ENCODE measurements at regions not wholly inside any gene's neighbourhood (a gene's known extent, or its start where the extent isn't known, plus 50 kb on each side); places are given as distances from the start of the nearest gene placed in this dataset.

- no peak for TF ChIP-seq POLR2A (IDR thresholded peaks at IDR 0.05)
- TF ChIP-seq, protein P1, sequence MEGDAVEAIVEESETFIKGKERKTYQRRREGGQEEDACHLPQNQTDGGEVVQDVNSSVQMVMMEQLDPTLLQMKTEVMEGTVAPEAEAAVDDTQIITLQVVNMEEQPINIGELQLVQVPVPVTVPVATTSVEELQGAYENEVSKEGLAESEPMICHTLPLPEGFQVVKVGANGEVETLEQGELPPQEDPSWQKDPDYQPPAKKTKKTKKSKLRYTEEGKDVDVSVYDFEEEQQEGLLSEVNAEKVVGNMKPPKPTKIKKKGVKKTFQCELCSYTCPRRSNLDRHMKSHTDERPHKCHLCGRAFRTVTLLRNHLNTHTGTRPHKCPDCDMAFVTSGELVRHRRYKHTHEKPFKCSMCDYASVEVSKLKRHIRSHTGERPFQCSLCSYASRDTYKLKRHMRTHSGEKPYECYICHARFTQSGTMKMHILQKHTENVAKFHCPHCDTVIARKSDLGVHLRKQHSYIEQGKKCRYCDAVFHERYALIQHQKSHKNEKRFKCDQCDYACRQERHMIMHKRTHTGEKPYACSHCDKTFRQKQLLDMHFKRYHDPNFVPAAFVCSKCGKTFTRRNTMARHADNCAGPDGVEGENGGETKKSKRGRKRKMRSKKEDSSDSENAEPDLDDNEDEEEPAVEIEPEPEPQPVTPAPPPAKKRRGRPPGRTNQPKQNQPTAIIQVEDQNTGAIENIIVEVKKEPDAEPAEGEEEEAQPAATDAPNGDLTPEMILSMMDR (IDR thresholded peaks at IDR 0.05): no peak
- WGBS, 2 donors: 87 to 89% methylated on average over 4 of the region's 4 CpGs
- H3K4me3 ChIP-seq (ENCODE audit: low read depth, poor library complexity, severe bottlenecking): no peak overlapping the region
- DNase-seq (ENCODE audit: low spot score in 2 of 2): no peak
- intact Hi-C loops (cut with DNase I; ENCODE audit: low total_unique reads): no loop called here
Measured at GRCh38 chr18:53686965-53687364, 537.5 kb downstream of the MBD2 start.

- H3K4me3 ChIP-seq (ENCODE audit: low read depth, poor library complexity, severe bottlenecking): no peak overlapping the region
- DNase-seq (ENCODE audit: low spot score in 2 of 2): no peak
- TF ChIP-seq, protein P1 (IDR thresholded peaks at IDR 0.05): no peak
- TF ChIP-seq POLR2A (IDR thresholded peaks at IDR 0.05): no peak
- 68 to 78% methylated on average over 2 of the region's 2 CpGs for WGBS, 2 donors
- intact Hi-C loops (cut with DNase I; ENCODE audit: low total_unique reads): no loop called here
Measured at GRCh38 chr18:53682796-53683195, 541.7 kb downstream of the MBD2 start.

GRCh38 chr18:53677480-53677879, 547.0 kb downstream of the MBD2 start:
- 85 to 94% methylated on average over 1 of the region's 1 CpG for WGBS, 2 donors
- intact Hi-C loops (cut with DNase I; ENCODE audit: low total_unique reads): no loop called here
- no peak for DNase-seq (ENCODE audit: low spot score in 2 of 2)
- TF ChIP-seq POLR2A (IDR thresholded peaks at IDR 0.05): no peak
- TF ChIP-seq, protein P1 (IDR thresholded peaks at IDR 0.05): no peak
- no peak overlapping the region for H3K4me3 ChIP-seq (ENCODE audit: low read depth, poor library complexity, severe bottlenecking)

- H3K4me3 ChIP-seq (ENCODE audit: low read depth, poor library complexity, severe bottlenecking): no peak overlapping the region
- TF ChIP-seq, protein P1 (IDR thresholded peaks at IDR 0.05): no peak
- no peak for TF ChIP-seq POLR2A (IDR thresholded peaks at IDR 0.05)
- intact Hi-C loops (cut with DNase I; ENCODE audit: low total_unique reads): no loop called here
- 83 to 87% methylated on average over 4 of the region's 4 CpGs for WGBS, 2 donors
- DNase-seq (ENCODE audit: low spot score in 2 of 2): no peak
Measured at GRCh38 chr18:53665701-53666100, 558.8 kb downstream of the MBD2 start.

DNA sequence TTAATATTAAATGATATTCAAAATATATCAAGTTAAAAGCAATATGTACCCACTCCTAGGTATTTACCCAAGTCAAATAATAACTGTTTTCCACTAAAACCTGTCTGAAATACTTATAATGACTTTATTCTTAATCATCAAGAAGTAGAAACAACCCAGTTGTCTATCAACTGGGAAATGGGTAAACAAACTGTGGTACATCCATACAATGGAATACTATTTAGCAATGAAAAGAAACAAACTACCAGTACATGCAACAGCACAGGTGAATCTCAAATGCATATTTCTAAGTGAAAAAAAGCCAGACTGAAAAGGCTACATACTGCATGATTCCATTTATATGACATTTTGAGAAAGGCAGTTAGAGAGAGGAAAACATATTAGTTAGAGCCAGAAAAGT, 559.9 kb downstream of the MBD2 start:
- no peak overlapping the region for H3K4me3 ChIP-seq (ENCODE audit: low read depth, poor library complexity, severe bottlenecking)
- intact Hi-C loops (cut with DNase I; ENCODE audit: low total_unique reads): no loop called here
- DNase-seq (ENCODE audit: low spot score in 2 of 2): no peak
- TF ChIP-seq, protein P1 (IDR thresholded peaks at IDR 0.05): no peak
- TF ChIP-seq POLR2A (IDR thresholded peaks at IDR 0.05): no peak

- TF ChIP-seq, protein P1 (IDR thresholded peaks at IDR 0.05): no peak
- TF ChIP-seq POLR2A (IDR thresholded peaks at IDR 0.05): no peak
- 75 to 79% methylated on average over 2 of the region's 2 CpGs for WGBS, 2 donors
- no peak for DNase-seq (ENCODE audit: low spot score in 2 of 2)
- intact Hi-C loops (cut with DNase I; ENCODE audit: low total_unique reads): no loop called here
- no peak overlapping the region for H3K4me3 ChIP-seq (ENCODE audit: low read depth, poor library complexity, severe bottlenecking)
Measured at GRCh38 chr18:53660306-53660705, 564.2 kb downstream of the MBD2 start.

Measured in lower leg skin (tissue), 4 donors.